IMR-90 (cell line): ENCODE measurements at regions not wholly inside any gene's neighbourhood (a gene's known extent, or its start where the extent isn't known, plus 50 kb on each side); places are given as distances from the start of the nearest gene placed in this dataset.

Source experiments
- ATAC-seq: fragments of 200-7000 bp; cut with Tn5 transposase; 2 replicates; pipeline ENCODE4 v1.9.1; 2020; ENCODE audit warnings: low read depth, mild to moderate bottlenecking, moderate library complexity
- BruUV-seq: library from RNA; stranded (reverse); fragments of 400-500 nt; replicated peaks from 2 replicates; lab custom pipeline; 2021; lab: Mats Ljungman, UMichigan
- CTCF ChIA-PET: fragments of 300-600 bp; formaldehyde crosslinking; extraction: SDS; loops from one replicate; lab custom pipeline; 2021; ENCODE audit warnings: antibody characterized with exemption; lab: Yijun Ruan, JAX
- POLR2A ChIA-PET: fragments of 300-600 bp; sonication (Branson Sonifier 250); formaldehyde crosslinking; loops from one replicate; lab custom pipeline; 2022; ENCODE audit warnings: antibody characterized with exemption; ENCODE audit not compliant: unreplicated experiment; lab: Charles Lee
- DNase-seq: peaks from one replicate; pipeline ENCODE4 v3.0.0; 2013
- H2AFZ ChIP-seq: replicated peaks from 2 replicates; pipeline ENCODE3; 2013; ENCODE audit warnings: low read length, mild to moderate bottlenecking; ENCODE audit not compliant: poor library complexity
- H2AK5ac ChIP-seq: 2 replicates; pipeline ENCODE4 v1.6.1; 2013; ENCODE audit warnings: low read depth, low read length, inconsistent platforms
- H2AK9ac ChIP-seq: replicated peaks from 2 replicates; pipeline ENCODE3; 2013; ENCODE audit warnings: mild to moderate bottlenecking, low read depth, low read length, moderate library complexity; ENCODE audit not compliant: poor library complexity
- H2BK120ac ChIP-seq: 2 replicates; pipeline ENCODE4 v1.6.1; 2013; ENCODE audit warnings: low read depth, low read length, inconsistent platforms
- H2BK15ac ChIP-seq: 3 replicates; pipeline ENCODE4 v1.6.1; 2013; ENCODE audit warnings: low read depth, low read length, inconsistent platforms
- H2BK20ac ChIP-seq: 2 replicates; pipeline ENCODE4 v1.6.1; 2013; ENCODE audit warnings: low read depth, mild to moderate bottlenecking, inconsistent platforms, low read length, moderate library complexity
- H2BK5ac ChIP-seq: 2 replicates; pipeline ENCODE4 v1.6.1; 2013; ENCODE audit warnings: mild to moderate bottlenecking, low read depth, low read length, inconsistent platforms; ENCODE audit not compliant: poor library complexity, severe bottlenecking
- H3K14ac ChIP-seq: replicated peaks from 2 replicates; pipeline ENCODE4 v1.6.1; 2013; ENCODE audit warnings: low read depth, low read length, inconsistent platforms
- H3K18ac ChIP-seq: 2 replicates; pipeline ENCODE4 v1.6.1; 2013; ENCODE audit warnings: low read depth, low read length, control low read depth
- H3K23ac ChIP-seq: 2 replicates; pipeline ENCODE4 v1.6.1; 2013; ENCODE audit warnings: low read depth, low read length, inconsistent platforms
- H3K27ac ChIP-seq: 2 replicates; pipeline ENCODE4 v1.5.1; 2013; ENCODE audit warnings: mild to moderate bottlenecking, control low read depth, low read length; ENCODE audit not compliant: insufficient read depth
- H3K27me3 ChIP-seq: 2 replicates; pipeline ENCODE4 v1.6.1; 2013; ENCODE audit warnings: low read length; ENCODE audit not compliant: control insufficient read depth, insufficient read depth
- H3K36me3 ChIP-seq: 2 replicates; pipeline ENCODE4 v1.6.1; 2013; ENCODE audit warnings: low read length, mixed read lengths; ENCODE audit not compliant: control insufficient read depth, insufficient read depth
- H3K4ac ChIP-seq: 2 replicates; pipeline ENCODE4 v1.6.1; 2013; ENCODE audit warnings: low read depth, low read length, inconsistent platforms
- H3K4me1 ChIP-seq: 2 replicates; pipeline ENCODE4 v1.6.1; 2013; ENCODE audit warnings: low read length, mixed read lengths; ENCODE audit not compliant: control insufficient read depth, insufficient read depth
- H3K4me2 ChIP-seq: 2 replicates; pipeline ENCODE4 v1.6.1; 2013; ENCODE audit warnings: low read depth, mild to moderate bottlenecking, control low read depth, low read length, moderate library complexity
- H3K4me3 ChIP-seq: 2 replicates; pipeline ENCODE4 v1.5.1; 2013; ENCODE audit warnings: low read depth, mild to moderate bottlenecking, control low read depth, low read length, moderate library complexity; ENCODE audit not compliant: insufficient read depth
- H3K56ac ChIP-seq: 2 replicates; pipeline ENCODE4 v1.6.1; 2013; ENCODE audit warnings: low read length, inconsistent platforms; ENCODE audit not compliant: insufficient read depth; ENCODE audit errors: extremely low read depth
- H3K79me1 ChIP-seq, 2 experiments: 2 replicates each; pipeline ENCODE4 v1.6.1; 2013; ENCODE audit warnings: low read length in 2 of 2, inconsistent platforms in 1 of 2, low read depth in 1 of 2
- H3K9ac ChIP-seq: 2 replicates; pipeline ENCODE4 v1.6.1; 2013; ENCODE audit warnings: low read depth, low read length, control low read depth
- H3K9me1 ChIP-seq: 2 replicates; pipeline ENCODE4 v1.6.1; 2013; ENCODE audit warnings: low read length, inconsistent platforms; ENCODE audit not compliant: insufficient read depth
- H3K9me3 ChIP-seq: 2 replicates; pipeline ENCODE4 v1.6.1; 2013; ENCODE audit warnings: low read length; ENCODE audit not compliant: control insufficient read depth, insufficient read depth
- H4K20me1 ChIP-seq: 2 replicates; pipeline ENCODE4 v1.6.1; 2013; ENCODE audit warnings: low read length, inconsistent platforms; ENCODE audit not compliant: insufficient read depth
- H4K5ac ChIP-seq: 2 replicates; pipeline ENCODE4 v1.6.1; 2013; ENCODE audit warnings: mild to moderate bottlenecking, low read depth, low read length, control low read depth
- H4K8ac ChIP-seq, 2 experiments: 2 replicates each; pipeline ENCODE4 v1.6.1; 2013; ENCODE audit warnings: low read depth in 2 of 2, low read length in 2 of 2, control low read depth in 1 of 2, inconsistent platforms in 1 of 2
- H4K91ac ChIP-seq: 2 replicates; pipeline ENCODE4 v1.6.1; 2013; ENCODE audit warnings: low read depth, low read length, inconsistent platforms; ENCODE audit not compliant: insufficient read depth
- BHLHE40 ChIP-seq: fragments of 150-350 bp; IDR thresholded peaks from 2 replicates; pipeline ENCODE4 v1.6.1; 2016; ENCODE audit warnings: mild to moderate bottlenecking, low read depth, low read length
- MAZ ChIP-seq: IDR thresholded peaks from 2 replicates; pipeline ENCODE4 v1.6.1; 2012; ENCODE audit warnings: low read depth, mild to moderate bottlenecking, low read length, improper control_type of control experiment, moderate library complexity, borderline replicate concordance
- WGBS, 2 experiments: methylation state at CpG; one replicate each; pipeline versions ENCODE4 v1.1.5 to v1.1.7; 2013; ENCODE audit warnings: missing lambda C conversion rate in 2 of 2; ENCODE audit not compliant: insufficient read length in 1 of 2; ENCODE audit errors: extremely low coverage in 2 of 2; 5-methylcytosine and 5-hydroxymethylcytosine counted together
- dilution Hi-C: fragments of 300-500 bp; cut with HindIII; formaldehyde crosslinking; loops from one replicate; pipeline ENCODE4 v1.14.3; 2018; ENCODE audit warnings: low sequenced_read_pairs; ENCODE audit not compliant: unreplicated experiment
- in situ Hi-C: fragments of 300-500 bp; cut with MboI; formaldehyde crosslinking; loops from 3 replicates; pipeline ENCODE4 v1.14.3; 2019; ENCODE audit warnings: low sequenced_read_pairs, inconsistent platforms, mixed read lengths
- intact Hi-C: fragments of 100-400 bp; cut with micrococcal nuclease; formaldehyde crosslinking; loops from 2 replicates; pipeline ENCODE4 v1.10.0; 2022
- TF ChIP-seq, protein P1 (sequence below): conservative IDR thresholded peaks from 2 replicates; pipeline ENCODE4 v1.5.1; 2012; ENCODE audit warnings: mild to moderate bottlenecking, low read depth, low read length, improper control_type of control experiment

DNA sequence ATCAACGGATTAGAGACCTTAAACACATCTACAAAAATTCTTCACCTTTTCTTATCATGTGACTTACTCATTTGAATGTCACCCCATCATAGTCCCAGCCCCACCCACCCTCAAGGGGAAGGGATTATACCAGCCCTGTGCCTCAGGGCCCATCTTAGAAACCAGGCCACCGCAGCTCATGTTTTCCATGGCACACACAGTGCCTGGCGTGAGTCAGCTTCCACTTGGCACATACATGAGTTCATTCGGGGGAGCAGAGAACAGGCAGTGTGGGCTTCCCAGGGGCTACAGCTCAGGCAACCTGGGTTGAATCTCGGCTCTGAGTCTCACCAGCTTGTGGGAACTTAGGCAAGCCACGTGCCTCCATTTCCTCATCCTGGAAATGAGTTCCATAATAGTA is 310.6 kb downstream of the NPHP4 start:
- DNase-seq: no peak
- no TSS peak for BruUV-seq
- dilution Hi-C loops: no loop called here
- Histone ChIP-seq H3K4me2 (no peak overlapping the region), H2BK5ac (no peak overlapping the region), H2AK5ac (no peak overlapping the region), H3K56ac (no peak overlapping the region), H4K20me1 (no peaks in the 10 kb centered on the region), H3K9me3 (peaks cover 40% of the 10 kb centered on the region), H3K23ac (no peak overlapping the region), H3K9me1 (no peaks in the 10 kb centered on the region), H3K9ac (no peak overlapping the region), H4K5ac (no peak overlapping the region), H2BK20ac (no peak overlapping the region), H3K79me1 (no peaks in the 10 kb centered on the region), H2BK120ac (no peak overlapping the region), H3K18ac (no peak overlapping the region), H3K4me3 (no peak overlapping the region), H2AK9ac (no peak overlapping the region), H4K91ac (no peak overlapping the region), H3K14ac (no peak overlapping the region), H2BK15ac (no peak overlapping the region), H3K36me3 (no peaks in the 10 kb centered on the region), H4K8ac (no peak overlapping the region), H3K4ac (no peak overlapping the region), H2AFZ (no peak overlapping the region), H3K27me3 (no peaks in the 10 kb centered on the region), H3K4me1 (no peaks in the 10 kb centered on the region), H3K27ac (no peak overlapping the region)
- ChIA-PET POLR2A (no interaction called here), CTCF (no interaction called here)
- intact Hi-C loops: no loop called here
- TF ChIP-seq MAZ: no peak
- TF ChIP-seq, protein P1, sequence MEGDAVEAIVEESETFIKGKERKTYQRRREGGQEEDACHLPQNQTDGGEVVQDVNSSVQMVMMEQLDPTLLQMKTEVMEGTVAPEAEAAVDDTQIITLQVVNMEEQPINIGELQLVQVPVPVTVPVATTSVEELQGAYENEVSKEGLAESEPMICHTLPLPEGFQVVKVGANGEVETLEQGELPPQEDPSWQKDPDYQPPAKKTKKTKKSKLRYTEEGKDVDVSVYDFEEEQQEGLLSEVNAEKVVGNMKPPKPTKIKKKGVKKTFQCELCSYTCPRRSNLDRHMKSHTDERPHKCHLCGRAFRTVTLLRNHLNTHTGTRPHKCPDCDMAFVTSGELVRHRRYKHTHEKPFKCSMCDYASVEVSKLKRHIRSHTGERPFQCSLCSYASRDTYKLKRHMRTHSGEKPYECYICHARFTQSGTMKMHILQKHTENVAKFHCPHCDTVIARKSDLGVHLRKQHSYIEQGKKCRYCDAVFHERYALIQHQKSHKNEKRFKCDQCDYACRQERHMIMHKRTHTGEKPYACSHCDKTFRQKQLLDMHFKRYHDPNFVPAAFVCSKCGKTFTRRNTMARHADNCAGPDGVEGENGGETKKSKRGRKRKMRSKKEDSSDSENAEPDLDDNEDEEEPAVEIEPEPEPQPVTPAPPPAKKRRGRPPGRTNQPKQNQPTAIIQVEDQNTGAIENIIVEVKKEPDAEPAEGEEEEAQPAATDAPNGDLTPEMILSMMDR: no peak
- no peak for TF ChIP-seq BHLHE40
- ATAC-seq: no peak
- in situ Hi-C loops: no loop called here
- no CpG with 5 or more reads among the region's 6 CpGs for WGBS, 2 experiments
